Prostate gland (tissue), 2 donors: ENCODE measurements at regions not wholly inside any gene's neighbourhood (a gene's known extent, or its start where the extent isn't known, plus 50 kb on each side); places are given as distances from the start of the nearest gene placed in this dataset.

ENCODE experiments used
- DNase-seq: peaks from one replicate; pipeline ENCODE4 v3.0.0-alpha.2; 2019; ENCODE audit warnings: low spot score
- H3K27ac ChIP-seq, 2 donors: fragments of 200-600 bp; sonication (generic); 2 replicates each; pipeline ENCODE4 v1.5.1; 2017 to 2019
- H3K27me3 ChIP-seq: fragments of 200-600 bp; sonication (generic); replicated peaks from 2 replicates; pipeline ENCODE4 v1.5.1; 2019; ENCODE audit not compliant: insufficient read depth
- H3K36me3 ChIP-seq, 2 donors: fragments of 200-600 bp; sonication (generic); 1 replicate in 1 of 2; 2 replicates in 1 of 2; pipeline versions ENCODE4 v1.5.1 to v1.8.1; 2017 to 2019
- H3K4me1 ChIP-seq: fragments of 200-600 bp; sonication (generic); replicated peaks from 2 replicates; pipeline ENCODE4 v1.5.1; 2019
- H3K4me3 ChIP-seq, 2 donors: fragments of 200-600 bp; sonication (generic); 2 replicates each; pipeline ENCODE4 v1.5.1; 2017 to 2019
- H3K9me3 ChIP-seq: fragments of 200-600 bp; sonication (generic); 2 replicates; pipeline ENCODE4 v1.5.1; 2017
- POLR2A ChIP-seq: fragments of 450-650 bp; IDR thresholded peaks from one replicate; pipeline ENCODE4 v1.6.1; 2016; ENCODE audit warnings: antibody characterized with exemption, mild to moderate bottlenecking
- POLR2AphosphoS5 ChIP-seq: sonication (generic); formaldehyde crosslinking; IDR thresholded peaks from one replicate; pipeline ENCODE4 v1.6.1; 2017; ENCODE audit warnings: antibody characterized with exemption
- WGBS: methylation state at CpG from one replicate; pipeline ENCODE4 v1.1.5; 2018; 5-methylcytosine and 5-hydroxymethylcytosine counted together
- intact Hi-C: fragments of 100-400 bp; cut with DNase I; formaldehyde crosslinking; loops from one replicate; pipeline ENCODE4 v1.14.2; 2022
- TF ChIP-seq, protein P1 (sequence below), 4 experiments: fragments of 200-600 bp in 2 of 4; fragments of 450-650 bp in 2 of 4; sonication (generic) in 2 of 4; IDR thresholded peaks; 1 replicate in 3 of 4; 2 replicates in 1 of 4; pipeline ENCODE4 v1.5.1; 2016 to 2019; ENCODE audit warnings: antibody characterized with exemption in 4 of 4, mild to moderate bottlenecking in 2 of 4, moderate library complexity in 2 of 4

DNA sequence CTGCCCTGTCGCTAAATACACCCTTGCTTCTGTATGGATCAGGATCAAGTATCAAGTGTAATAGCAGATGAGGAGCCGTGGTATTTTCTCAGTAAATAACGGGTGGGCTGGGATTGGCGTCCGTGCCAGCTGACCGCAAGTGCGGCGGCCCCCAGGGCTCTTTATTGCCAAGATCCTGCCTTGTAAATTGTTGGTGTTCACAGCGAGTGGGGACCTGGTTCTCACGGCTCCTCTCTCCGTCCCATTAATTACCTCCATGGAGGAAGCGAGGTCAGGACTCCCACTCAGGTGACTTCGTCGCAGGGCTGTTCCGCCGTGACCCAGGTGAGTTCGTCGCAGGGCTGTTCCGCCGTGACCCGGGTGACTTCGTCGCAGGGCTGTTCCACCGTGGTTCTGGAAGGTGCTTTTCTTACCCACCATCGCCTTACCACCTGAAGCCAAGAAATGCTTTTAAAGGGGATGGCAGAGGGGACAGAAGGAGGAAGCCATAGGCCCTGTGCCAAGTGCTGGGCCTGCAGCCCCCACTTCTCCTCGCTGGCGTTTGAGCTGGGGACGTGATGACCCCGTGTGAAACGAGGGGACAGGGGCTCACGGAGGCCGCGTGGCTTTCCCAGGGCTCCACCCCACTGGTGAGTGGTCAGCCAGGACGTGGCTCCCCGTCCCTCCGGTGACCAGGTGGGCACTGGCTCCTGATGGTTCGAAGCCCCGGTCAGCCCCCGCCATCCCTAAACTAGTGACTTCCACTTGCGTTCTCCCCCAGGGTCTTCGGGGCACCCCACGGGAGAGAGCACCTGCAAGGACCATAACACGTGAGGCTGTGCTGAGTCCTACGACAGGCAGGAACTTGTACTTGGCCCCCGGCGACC is 118.4 kb downstream of the TWIST2 start:
- intact Hi-C loops, result no loop called here
- TF ChIP-seq POLR2A (no peak), POLR2AphosphoS5 (no peak)
- TF ChIP-seq, protein P1, sequence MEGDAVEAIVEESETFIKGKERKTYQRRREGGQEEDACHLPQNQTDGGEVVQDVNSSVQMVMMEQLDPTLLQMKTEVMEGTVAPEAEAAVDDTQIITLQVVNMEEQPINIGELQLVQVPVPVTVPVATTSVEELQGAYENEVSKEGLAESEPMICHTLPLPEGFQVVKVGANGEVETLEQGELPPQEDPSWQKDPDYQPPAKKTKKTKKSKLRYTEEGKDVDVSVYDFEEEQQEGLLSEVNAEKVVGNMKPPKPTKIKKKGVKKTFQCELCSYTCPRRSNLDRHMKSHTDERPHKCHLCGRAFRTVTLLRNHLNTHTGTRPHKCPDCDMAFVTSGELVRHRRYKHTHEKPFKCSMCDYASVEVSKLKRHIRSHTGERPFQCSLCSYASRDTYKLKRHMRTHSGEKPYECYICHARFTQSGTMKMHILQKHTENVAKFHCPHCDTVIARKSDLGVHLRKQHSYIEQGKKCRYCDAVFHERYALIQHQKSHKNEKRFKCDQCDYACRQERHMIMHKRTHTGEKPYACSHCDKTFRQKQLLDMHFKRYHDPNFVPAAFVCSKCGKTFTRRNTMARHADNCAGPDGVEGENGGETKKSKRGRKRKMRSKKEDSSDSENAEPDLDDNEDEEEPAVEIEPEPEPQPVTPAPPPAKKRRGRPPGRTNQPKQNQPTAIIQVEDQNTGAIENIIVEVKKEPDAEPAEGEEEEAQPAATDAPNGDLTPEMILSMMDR (IDR thresholded peaks at IDR 0.05), result no peak
- Histone ChIP-seq H3K4me1 (no peaks in the 10 kb centered on the region), H3K4me3 (no peak overlapping the region), H3K27ac (no peak overlapping the region), H3K27me3 (no peaks in the 10 kb centered on the region), H3K36me3 (no peaks in the 10 kb centered on the region), H3K9me3 (no peaks in the 10 kb centered on the region)
- WGBS, result 79% methylated on average over 44 of the region's 46 CpGs
- DNase-seq, result no peak

DNA sequence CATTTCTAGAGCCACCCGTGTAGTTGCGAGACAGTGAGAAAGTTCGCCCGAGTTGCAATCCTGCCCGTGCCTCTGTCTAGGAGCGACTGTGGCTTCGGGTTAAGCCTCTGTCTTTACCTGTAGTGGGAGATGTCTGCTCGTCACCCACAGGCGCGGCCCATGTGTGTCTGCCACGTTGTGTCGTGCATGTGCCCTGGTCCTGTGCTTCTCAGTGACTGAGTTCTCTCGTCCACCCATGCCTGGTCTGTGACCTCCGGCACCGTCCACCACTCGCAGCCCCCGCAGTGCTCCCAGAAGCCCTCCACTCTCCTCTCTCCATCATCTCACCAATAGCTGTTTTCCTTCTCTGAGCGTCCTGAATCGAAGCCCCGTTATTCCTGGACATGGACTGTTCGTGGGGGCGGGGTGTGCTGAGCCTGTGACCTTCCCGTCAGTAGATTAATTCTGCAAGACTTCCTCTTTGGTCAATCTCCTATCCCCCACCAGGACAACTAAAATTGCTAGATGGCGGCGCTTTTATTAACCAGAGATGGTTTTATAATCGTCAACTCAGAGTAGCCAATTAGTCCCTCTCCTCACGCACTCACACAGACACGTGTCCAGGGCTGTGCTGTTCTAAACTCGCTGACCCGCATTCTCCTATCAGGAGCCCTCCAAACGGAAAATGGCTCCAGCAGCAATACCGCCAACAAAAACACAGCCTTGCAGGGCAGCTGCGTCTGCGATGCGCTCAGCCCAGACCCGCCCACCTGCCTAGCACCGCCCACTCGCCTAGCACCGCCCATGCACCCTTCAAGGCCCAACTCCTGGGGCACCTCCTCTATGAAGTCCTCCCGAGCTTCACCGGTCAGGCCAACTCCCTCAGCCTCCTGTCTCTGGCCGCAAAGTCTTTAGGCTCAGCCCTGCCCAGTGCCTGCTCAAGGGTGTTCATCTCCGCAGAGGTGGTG is 119.4 kb downstream of the TWIST2 start:
- DNase-seq, result no peak
- intact Hi-C loops, result no loop called here

DNA sequence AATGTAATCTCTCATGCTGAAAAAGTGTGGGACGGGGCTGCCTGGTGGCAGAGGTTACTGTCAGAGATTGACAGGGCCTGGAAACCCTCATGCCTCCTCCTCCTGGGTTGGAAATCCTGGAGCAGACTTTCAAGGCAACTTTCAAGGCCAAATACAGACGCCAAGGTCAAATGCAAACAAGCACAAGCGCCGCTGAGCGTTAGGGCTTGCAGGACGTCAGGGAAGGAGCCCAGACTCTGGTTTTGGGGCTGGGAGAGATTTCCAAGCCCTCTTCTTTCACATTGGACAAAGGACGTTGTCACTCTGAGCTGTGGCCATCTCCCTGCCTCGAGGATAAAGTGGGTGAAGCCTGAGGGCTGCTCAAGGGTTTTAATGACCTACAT is 120.1 kb downstream of the TWIST2 start:
- Histone ChIP-seq H3K36me3 (no peaks in the 10 kb centered on the region), H3K27me3 (no peaks in the 10 kb centered on the region), H3K27ac (no peak overlapping the region), H3K4me1 (no peaks in the 10 kb centered on the region), H3K4me3 (no peak overlapping the region), H3K9me3 (no peaks in the 10 kb centered on the region)
- TF ChIP-seq, protein P1 (IDR thresholded peaks at IDR 0.05), result no peak
- TF ChIP-seq POLR2AphosphoS5 (no peak), POLR2A (no peak)
- WGBS, result 86% methylated on average over 8 of the region's 8 CpGs
- intact Hi-C loops, result no loop called here
- no peak for DNase-seq

More for the DNA sequence above, 119.4 kb downstream of the TWIST2 start:
- 91% methylated on average over 43 of the region's 43 CpGs for WGBS
- Histone ChIP-seq H3K27me3 (no peaks in the 10 kb centered on the region), H3K27ac (no peak overlapping the region), H3K4me3 (no peak overlapping the region), H3K4me1 (no peaks in the 10 kb centered on the region), H3K36me3 (no peaks in the 10 kb centered on the region), H3K9me3 (no peaks in the 10 kb centered on the region)
- TF ChIP-seq, protein P1 (IDR thresholded peaks at IDR 0.05), result no peak
- TF ChIP-seq POLR2A (no peak), POLR2AphosphoS5 (no peak)

DNA sequence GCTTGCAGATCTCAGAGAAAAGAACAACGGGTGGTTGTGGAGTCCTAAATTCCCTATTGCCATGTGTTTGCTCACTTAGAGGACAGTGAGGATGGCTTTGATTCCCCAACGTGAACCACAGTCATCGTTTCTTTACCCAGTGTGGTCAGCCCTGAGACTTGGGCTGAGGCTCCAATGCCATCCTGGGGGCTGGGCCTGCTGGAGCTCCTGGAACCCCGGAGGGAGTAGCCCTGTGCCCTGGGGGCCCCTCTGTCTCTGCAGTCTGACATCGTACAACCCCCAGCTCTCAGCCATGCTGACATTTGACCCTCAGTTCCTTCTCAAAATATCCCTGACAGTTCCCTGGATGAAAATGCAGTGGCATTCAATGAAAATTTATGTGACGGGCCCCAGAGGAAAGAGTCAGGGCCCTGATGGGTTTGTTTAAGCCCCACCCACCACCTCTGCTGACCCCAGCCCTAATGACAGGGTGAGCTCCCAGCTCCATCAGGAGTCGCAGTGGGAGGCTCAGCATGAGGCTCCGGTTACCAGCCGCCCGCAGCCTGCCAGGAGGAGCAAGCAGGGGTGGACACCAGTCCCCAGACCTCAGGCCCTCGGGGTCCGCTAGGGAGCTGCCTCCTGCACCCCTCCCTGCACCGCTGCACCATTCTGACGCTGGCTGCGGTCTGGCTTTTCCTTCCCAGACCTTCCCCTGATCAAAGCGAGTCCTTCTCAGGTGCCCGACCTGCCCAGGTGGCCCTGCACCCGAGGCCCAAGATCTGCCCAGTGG is 120.9 kb downstream of the TWIST2 start:
- TF ChIP-seq POLR2AphosphoS5 (no peak), POLR2A (no peak)
- TF ChIP-seq, protein P1 (IDR thresholded peaks at IDR 0.05), result no peak
- H3K27ac ChIP-seq, result no peak overlapping the region
- H3K36me3 ChIP-seq, result no peaks in the 10 kb centered on the region

More for the DNA sequence above, 120.9 kb downstream of the TWIST2 start:
- DNase-seq, result no peak
- Histone ChIP-seq H3K4me1 (no peaks in the 10 kb centered on the region), H3K27me3 (no peaks in the 10 kb centered on the region), H3K9me3 (no peaks in the 10 kb centered on the region), H3K4me3 (no peak overlapping the region)
- intact Hi-C loops, result no loop called here
- 73% methylated on average over 18 of the region's 18 CpGs for WGBS
